ENCODE measurements at regions not wholly inside any gene's neighbourhood (a gene's known extent, or its start where the extent isn't known, plus 50 kb on each side); places are given as distances from the start of the nearest gene placed in this dataset.

GRCh38 chr15:94745371-94745770, 514.0 kb downstream of the MCTP2 start:
- Histone ChIP-seq H3K4me3 (ENCODE audit: low read length) (no peak overlapping the region), H3K27me3 (ENCODE audit: low read depth, low read length) (no peaks in the 10 kb centered on the region), H3K4me2 (ENCODE audit: low read length) (no peak overlapping the region), H3K36me3 (replicated peaks; ENCODE audit: low read depth, low read length) (no peaks in the 10 kb centered on the region), H3K4me1 (ENCODE audit: low read length) (no peaks in the 10 kb centered on the region), H3K9ac (ENCODE audit: low read length) (no peak overlapping the region), H3K27ac (ENCODE audit: low read length) (no peak overlapping the region), H2AFZ (ENCODE audit: low read depth, low read length) (no peak overlapping the region), H4K20me1 (ENCODE audit: insufficient read depth, low read length) (no peaks in the 10 kb centered on the region), H3K79me2 (ENCODE audit: low read length) (no peaks in the 10 kb centered on the region), H3K9me3 (ENCODE audit: insufficient read depth, low read length) (no peaks in the 10 kb centered on the region)
- no peak for TF ChIP-seq EZH2phosphoT487 (IDR thresholded peaks at IDR 0.05; ENCODE audit: low read depth)
- TF ChIP-seq, protein P1, sequence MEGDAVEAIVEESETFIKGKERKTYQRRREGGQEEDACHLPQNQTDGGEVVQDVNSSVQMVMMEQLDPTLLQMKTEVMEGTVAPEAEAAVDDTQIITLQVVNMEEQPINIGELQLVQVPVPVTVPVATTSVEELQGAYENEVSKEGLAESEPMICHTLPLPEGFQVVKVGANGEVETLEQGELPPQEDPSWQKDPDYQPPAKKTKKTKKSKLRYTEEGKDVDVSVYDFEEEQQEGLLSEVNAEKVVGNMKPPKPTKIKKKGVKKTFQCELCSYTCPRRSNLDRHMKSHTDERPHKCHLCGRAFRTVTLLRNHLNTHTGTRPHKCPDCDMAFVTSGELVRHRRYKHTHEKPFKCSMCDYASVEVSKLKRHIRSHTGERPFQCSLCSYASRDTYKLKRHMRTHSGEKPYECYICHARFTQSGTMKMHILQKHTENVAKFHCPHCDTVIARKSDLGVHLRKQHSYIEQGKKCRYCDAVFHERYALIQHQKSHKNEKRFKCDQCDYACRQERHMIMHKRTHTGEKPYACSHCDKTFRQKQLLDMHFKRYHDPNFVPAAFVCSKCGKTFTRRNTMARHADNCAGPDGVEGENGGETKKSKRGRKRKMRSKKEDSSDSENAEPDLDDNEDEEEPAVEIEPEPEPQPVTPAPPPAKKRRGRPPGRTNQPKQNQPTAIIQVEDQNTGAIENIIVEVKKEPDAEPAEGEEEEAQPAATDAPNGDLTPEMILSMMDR (IDR thresholded peaks at IDR 0.05; ENCODE audit: low read depth, low read length), result no peak

GRCh38 chr15:94747510-94747909, 516.1 kb downstream of the MCTP2 start:
- Histone ChIP-seq H3K27ac (ENCODE audit: low read length) (no peak overlapping the region), H3K27me3 (ENCODE audit: low read depth, low read length) (no peaks in the 10 kb centered on the region), H3K4me1 (ENCODE audit: low read length) (no peaks in the 10 kb centered on the region), H4K20me1 (ENCODE audit: insufficient read depth, low read length) (no peaks in the 10 kb centered on the region), H3K79me2 (ENCODE audit: low read length) (no peaks in the 10 kb centered on the region), H3K4me3 (ENCODE audit: low read length) (no peak overlapping the region), H3K4me2 (ENCODE audit: low read length) (no peak overlapping the region), H2AFZ (ENCODE audit: low read depth, low read length) (no peak overlapping the region), H3K36me3 (replicated peaks; ENCODE audit: low read depth, low read length) (no peaks in the 10 kb centered on the region), H3K9me3 (ENCODE audit: insufficient read depth, low read length) (no peaks in the 10 kb centered on the region), H3K9ac (ENCODE audit: low read length) (no peak overlapping the region)
- TF ChIP-seq EZH2phosphoT487 (IDR thresholded peaks at IDR 0.05; ENCODE audit: low read depth), result no peak
- TF ChIP-seq, protein P1 (IDR thresholded peaks at IDR 0.05; ENCODE audit: low read depth, low read length), result no peak

DNA sequence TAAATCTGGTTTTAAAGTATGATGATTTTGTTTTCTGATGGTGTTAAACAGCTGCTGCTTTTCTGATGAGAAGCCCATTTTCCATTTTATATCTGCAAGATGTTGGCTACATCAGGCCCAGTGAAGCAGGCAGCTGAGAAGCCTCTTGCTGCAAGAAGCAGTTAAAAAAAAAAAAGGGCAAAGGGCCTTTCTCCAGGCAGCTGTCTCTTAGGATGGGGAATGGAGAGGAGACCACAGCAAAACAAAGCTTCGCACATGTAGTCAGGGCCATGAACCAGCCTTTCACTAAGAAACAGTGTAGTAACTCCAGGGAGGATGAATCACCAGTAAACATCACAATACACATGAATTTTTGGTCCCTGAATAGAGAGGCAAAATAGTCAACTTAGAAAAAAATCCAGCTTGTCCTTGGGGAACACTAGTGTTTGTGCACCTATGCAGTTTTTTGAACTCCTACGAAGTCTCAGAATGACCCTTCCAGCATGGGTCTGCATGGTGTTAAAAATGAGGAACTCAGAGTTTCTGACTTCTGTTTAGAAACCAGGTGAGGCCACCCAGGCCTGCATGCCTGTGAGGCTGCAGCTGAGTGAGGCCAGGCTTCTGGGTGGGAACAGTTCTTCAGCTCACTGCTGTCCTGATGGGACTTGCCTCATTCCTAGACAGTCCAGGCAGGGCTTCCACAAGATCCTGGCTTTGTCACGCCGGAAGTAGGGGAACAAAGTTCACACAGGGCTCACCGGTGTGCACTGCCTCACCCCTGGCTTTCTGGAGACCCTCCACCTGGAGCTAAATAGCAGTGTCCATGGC, 518.7 kb downstream of the MCTP2 start:
- Histone ChIP-seq H3K4me2 (ENCODE audit: low read length) (no peak overlapping the region), H3K9me3 (ENCODE audit: insufficient read depth, low read length) (no peaks in the 10 kb centered on the region), H3K27ac (ENCODE audit: low read length) (no peak overlapping the region), H3K9ac (ENCODE audit: low read length) (no peak overlapping the region), H3K36me3 (replicated peaks; ENCODE audit: low read depth, low read length) (no peaks in the 10 kb centered on the region), H3K79me2 (ENCODE audit: low read length) (no peaks in the 10 kb centered on the region), H4K20me1 (ENCODE audit: insufficient read depth, low read length) (no peaks in the 10 kb centered on the region), H3K4me3 (ENCODE audit: low read length) (no peak overlapping the region), H3K4me1 (ENCODE audit: low read length) (no peaks in the 10 kb centered on the region), H3K27me3 (ENCODE audit: low read depth, low read length) (no peaks in the 10 kb centered on the region), H2AFZ (ENCODE audit: low read depth, low read length) (no peak overlapping the region)
- TF ChIP-seq EZH2phosphoT487 (IDR thresholded peaks at IDR 0.05; ENCODE audit: low read depth), result no peak
- TF ChIP-seq, protein P1 (IDR thresholded peaks at IDR 0.05; ENCODE audit: low read depth, low read length), result no peak

DNA sequence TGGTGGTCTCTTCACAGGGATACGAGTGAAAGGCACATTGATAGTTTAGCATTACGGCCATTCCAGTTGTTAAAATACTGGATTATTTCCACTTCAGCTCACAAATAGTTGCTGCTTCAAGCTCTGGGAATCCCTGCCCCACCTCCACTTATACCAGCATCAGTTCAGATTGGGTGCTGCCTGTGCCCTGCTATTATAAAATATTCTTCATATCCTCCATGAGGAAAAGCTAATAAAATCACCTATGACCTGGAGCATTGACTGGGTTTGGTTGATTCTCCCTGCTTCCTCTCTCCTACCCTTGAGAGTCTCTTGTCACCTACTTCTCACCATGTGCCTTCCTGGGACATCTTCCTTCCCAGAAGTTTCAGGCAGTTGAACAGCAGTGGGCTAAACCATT, 529.0 kb downstream of the MCTP2 start:
- H3K27ac ChIP-seq (ENCODE audit: low read length), result no peak overlapping the region
- H4K20me1 ChIP-seq (ENCODE audit: insufficient read depth, low read length), result no peaks in the 10 kb centered on the region
- no peaks in the 10 kb centered on the region for H3K9me3 ChIP-seq (ENCODE audit: insufficient read depth, low read length)
- H3K4me1 ChIP-seq (ENCODE audit: low read length), result no peaks in the 10 kb centered on the region
- no peak for TF ChIP-seq EZH2phosphoT487 (IDR thresholded peaks at IDR 0.05; ENCODE audit: low read depth)
- TF ChIP-seq, protein P1 (IDR thresholded peaks at IDR 0.05; ENCODE audit: low read depth, low read length), result no peak
- H3K9ac ChIP-seq (ENCODE audit: low read length), result no peak overlapping the region
- no peak overlapping the region for H3K4me2 ChIP-seq (ENCODE audit: low read length)
- H3K36me3 ChIP-seq (replicated peaks; ENCODE audit: low read depth, low read length), result no peaks in the 10 kb centered on the region
- no peaks in the 10 kb centered on the region for H3K79me2 ChIP-seq (ENCODE audit: low read length)
- no peaks in the 10 kb centered on the region for H3K27me3 ChIP-seq (ENCODE audit: low read depth, low read length)
- H3K4me3 ChIP-seq (ENCODE audit: low read length), result no peak overlapping the region
- no peak overlapping the region for H2AFZ ChIP-seq (ENCODE audit: low read depth, low read length)

Measured in OCI-LY3 (cell line).